Stimulated activated CD8-positive, alpha-beta memory T cell treated with anti-CD3 and anti-CD28 coated beads, Interleukin-15, amount 100 ng/mL, for 48 hours (primary cell): ENCODE measurements at regions not wholly inside any gene's neighbourhood (a gene's known extent, or its start where the extent isn't known, plus 50 kb on each side); places are given as distances from the start of the nearest gene placed in this dataset.
"Not testable (repeated sequence)": the region's sequence is repeated elsewhere in the genome, so short reads cannot be mapped to it uniquely, and the experiment has no call there.

Experiments used
- DNase-seq, 2 donors: peaks; one replicate each; pipeline ENCODE4 v3.0.0-alpha.2; 2020; ENCODE audit warnings: low read depth in 2 of 2

DNA sequence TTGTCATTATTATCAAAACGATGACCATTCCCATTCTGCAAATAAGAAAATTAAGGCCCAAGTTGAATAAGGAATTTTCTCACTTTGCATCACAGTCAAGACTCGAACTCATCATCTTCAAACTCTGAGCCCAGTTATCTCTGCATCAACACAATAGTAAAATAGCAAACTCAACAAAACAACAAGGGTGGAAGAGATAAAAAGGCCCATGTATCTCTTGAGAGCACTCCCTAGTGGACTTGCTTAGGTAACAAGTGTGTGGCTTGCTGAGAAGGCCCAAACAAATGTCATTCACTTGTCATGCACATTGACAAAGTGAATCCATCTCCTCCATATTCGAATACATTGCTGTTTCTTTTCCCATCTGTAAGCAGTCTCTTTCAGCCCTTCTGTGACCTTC is 412.0 kb upstream of the MAF start:
- no peak for DNase-seq

DNA sequence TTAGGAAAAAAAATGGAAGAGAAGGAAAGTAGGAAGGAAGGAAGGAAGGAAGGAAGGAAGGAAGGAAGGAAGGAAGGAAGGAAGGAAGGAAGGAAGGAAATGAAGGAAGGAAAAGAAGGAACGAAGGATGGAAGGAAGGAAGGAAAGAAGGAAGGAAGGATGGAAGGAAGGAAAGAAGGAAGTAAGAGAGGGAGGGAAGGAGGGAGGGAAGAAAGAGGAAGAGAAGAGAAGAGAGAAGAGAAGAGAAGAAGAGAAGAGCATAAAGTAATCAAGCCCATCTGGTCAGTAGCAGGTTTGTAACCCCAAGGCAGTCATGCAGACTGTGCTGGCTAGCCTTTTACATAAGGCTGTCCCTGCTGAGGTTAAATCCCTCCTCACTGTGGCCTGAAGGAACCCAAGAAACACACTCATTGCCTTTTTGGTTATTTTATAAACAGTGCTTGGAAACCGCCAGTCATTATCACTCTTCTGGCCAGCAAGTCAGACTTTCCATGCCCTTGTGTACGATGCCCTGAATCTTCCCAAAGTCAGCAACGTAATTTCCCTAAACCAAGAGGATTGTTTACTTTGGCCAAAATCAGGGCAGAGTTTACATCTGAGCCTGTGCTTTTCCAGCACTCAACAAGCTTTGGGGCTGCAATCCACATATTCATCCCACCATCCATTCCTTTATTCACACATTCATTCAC is 409.6 kb upstream of the MAF start:
- no peak for DNase-seq

DNA sequence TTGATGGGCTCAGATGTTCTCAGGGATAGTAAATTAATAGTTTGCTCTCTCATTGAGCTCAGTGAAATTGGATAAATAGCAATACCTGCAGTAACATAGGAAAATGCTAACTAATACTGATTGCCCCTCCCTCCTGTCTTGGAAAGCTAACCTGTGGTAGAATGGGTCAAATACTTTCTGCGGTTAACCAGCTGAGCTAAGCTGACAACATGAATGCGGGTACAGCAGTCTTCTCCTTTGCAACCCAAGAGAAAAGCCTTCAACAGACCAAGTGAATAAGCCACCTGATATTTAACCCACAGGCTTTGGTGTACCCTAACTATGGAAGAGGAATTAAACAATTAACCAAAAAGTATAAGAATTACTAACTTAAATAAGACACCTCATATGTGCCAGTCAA is 408.3 kb upstream of the MAF start:
- DNase-seq = no peak

DNA sequence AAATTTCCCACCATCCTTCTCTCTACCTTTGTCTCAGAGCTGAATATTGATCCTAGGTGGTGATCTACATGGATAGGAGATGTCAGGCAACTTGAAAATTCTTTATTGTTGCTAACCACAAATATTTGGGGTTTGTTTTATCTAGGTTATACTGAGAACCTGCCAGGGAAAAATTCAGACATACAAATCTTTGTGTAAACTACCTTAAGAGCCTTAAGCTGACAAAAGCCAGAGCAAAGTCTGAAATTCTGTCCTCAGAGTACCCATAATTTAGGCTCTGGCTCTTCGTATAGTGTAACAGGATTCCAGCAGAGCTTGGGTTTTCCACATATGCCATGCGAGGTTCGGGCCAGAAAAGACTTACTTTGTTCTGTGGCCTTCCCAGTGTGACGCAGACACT is 406.7 kb upstream of the MAF start:
- DNase-seq = no peak

DNA sequence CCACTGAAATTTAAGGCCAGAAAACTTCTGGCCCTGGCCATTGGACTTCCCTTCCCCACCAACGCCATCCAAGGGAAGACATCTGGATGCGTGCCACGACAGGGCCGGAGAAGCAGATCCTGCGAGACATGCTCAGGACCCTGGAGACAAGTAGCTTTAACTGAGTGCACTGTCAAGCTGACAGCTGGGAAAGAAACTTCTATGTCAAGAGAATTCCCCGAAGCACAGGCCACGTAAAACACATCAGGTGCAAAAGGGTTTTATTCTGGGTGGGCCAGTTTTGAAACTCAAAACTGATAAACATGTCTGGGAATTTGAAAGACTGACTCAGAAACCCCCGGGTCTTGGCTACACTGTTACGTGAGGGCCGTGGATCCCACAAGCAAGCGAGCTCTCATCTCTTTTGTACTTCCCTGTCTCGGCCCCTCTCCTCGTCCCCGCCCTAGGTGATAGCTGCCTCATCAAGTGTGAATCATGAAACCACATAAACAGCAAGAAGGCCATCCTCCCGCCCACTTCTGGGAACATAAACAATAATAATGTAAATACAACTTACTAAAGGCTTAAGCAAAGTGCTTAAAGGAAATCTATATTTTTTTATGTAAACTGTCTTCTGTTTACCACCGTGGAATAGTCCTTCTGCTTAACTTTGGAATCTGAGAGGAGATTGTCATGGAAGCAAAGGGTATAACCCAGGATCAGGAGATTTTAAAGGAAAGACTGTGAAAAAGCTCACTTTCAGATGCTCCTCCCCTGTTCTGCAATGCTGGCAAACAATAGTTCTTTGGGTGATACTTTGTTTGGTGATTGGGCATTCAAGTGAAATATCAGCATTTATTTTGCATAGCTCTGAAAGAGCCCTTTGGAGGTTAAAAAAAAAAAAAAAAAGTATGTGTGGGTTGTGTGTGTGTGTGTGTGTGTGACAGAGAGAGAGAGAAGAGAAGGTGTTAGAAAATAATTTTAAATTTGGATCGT is 406.0 kb upstream of the MAF start:
- no peak for DNase-seq

- DNase-seq = no peak
These were observed 403.6 kb upstream of the MAF start for GRCh38 chr16:80004113-80004512.

DNA sequence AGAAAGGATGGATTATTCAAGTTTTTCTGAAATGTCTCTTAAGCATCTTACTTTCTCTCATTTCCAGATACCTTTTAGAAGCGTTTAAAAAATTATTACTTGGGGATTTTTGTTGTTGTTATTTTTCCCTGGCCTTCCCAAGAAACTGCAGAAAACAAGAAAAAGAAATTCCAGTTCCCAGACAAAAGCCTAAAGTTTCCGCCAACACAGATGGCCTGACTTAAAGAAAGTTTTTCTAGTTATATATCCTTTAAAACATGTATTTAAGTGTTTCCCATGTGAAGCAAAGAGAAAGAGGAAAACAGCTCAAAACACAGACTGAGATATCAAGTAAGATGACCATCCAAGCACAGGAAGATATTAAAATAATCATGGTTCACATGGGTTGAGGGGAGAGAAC is 401.7 kb upstream of the MAF start:
- no peak for DNase-seq

- no peak for DNase-seq
These were observed 397.6 kb upstream of the MAF start for GRCh38 chr16:79998143-79998542.

GRCh38 chr16:79997257-79997656 is 396.7 kb upstream of the MAF start:
- DNase-seq = no peak

- DNase-seq = no peak
These were observed 395.8 kb upstream of the MAF start for GRCh38 chr16:79996321-79996720.

DNA sequence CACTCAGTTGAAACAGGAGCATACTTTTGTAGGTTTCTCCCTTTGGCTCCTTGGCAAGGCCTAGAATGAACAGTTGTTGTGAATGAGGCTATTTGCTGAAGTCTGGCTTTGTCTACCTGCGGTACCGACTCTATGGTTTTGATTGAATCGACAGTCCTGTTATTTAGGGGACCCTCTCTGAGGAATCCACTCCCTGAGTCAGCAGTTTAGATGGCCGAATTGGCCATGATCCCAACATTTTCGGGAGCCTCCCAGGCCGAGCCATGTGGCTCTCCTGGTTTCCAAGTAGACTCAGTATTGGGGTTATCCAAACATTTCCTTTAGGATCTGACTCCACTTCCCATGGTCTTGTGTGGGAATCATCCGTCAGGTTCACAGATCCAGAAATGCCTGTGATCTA is 394.8 kb upstream of the MAF start:
- DNase-seq = no peak

- no peak for DNase-seq
These were observed 393.9 kb upstream of the MAF start for GRCh38 chr16:79994418-79994817.

DNA sequence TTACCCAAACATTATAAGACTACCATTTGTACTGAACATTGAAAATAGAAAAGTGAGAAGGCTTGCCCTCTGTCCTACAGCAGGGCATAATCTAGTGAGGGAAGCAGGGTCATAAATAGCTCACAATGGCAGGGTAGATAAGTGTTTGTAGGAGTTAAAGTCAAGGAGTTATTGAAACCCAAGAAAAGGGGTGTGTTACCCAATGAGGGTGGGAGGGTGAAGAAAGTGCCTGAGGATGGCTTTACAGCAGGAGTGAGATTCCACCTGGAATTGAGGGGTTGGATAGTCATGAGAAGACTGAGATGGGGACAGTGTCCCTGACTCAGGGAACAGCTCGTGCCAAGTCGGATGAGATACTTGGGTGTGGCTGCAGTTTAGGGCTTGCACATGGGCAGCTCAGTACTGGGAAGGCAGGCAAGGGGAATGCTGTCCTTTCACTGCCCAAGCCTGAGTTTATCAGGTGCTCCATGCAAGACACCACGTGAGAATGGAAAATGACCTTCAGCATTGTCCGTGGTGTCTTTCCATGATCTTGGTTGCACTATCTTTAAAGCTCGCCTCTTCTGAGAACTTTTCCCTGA is 393.2 kb upstream of the MAF start:
- DNase-seq = no peak

DNA sequence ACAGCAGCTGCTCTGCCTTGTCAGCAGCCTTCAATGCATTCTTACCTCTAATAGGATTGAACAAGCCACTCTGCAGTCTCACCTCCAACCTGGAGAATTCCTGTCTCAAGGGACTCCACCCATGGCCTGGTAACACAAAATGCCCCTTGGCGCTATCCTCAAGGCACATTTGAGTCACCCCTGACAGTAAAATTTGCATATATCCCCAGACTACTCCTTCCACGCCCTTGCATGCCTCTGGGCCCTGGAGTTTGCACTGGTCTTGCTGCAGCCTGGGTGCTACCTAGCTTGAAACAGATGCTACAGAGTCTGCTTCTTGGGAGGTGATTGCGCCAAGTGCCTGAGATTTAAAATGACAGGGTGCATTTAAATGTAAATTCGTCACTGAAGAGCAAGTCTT is 391.4 kb upstream of the MAF start:
- DNase-seq = no peak

DNA sequence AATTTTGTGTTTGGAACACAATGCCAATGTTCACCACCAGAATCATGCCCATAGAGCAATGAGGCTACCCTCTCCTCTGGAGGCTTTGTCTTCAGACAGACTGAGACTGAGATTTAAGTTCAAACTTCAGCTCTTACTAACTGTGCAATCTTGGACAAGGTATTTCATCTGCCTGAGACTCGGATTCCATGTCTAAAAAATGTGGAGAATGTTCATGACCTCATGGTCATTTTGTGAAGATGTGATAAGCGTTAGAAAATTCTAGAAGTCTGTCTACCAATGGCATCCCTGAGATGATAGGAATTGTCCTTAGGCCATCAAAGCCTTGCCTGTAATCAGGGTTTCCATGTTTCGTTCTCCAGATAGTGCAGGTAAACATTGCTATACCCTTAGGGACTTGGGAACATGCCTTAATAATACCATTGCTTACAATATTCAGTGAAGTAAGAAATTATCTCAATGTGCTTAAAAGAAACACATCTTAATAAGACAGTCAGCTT is 388.2 kb upstream of the MAF start:
- DNase-seq = no peak

- DNase-seq = no peak
These were observed 387.6 kb upstream of the MAF start for GRCh38 chr16:79988089-79988488.

DNA sequence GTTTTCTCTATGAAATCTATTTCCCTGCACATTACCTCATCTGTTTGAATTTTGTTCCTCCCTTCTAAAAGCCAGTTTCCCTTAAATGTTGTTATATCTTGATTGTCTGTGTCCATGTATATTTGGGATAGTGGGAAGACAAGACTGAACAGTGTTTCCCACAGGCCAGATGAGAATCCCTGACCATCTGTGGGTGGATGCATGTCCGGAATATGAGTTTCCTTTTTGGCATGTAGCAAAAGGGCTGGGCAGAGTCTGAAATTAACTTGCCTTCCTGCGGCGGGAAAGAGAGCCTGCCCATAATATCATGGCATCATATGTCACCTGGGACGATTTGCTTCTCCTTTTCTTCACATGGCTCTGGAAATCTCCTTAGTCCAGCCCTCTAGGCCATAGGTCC is 385.8 kb upstream of the MAF start:
- DNase-seq = no peak

GRCh38 chr16:79985606-79986005 is 385.1 kb upstream of the MAF start:
- DNase-seq = no peak

DNA sequence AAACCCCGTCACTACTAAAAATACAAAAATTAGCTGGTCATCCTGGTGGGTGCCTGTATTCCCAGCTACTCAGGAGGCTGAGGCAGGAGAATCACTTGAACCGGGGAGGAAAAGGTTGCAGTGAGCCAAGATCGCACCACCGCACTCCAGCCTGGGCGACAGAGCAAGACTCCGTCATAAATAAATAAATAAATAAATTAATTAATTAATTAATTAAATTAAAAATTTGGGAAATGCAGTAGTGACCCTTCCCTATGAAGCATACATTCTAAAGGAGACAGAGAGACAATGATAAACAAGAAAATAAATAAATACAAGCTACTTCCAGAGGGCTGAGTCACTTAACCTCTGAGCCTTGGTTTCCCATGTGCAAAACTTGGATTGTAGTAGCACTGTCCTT is 383.6 kb upstream of the MAF start:
- DNase-seq = not testable (repeated sequence)

GRCh38 chr16:79982862-79983261 is 382.3 kb upstream of the MAF start:
- no peak for DNase-seq

GRCh38 chr16:79982361-79982760 is 381.8 kb upstream of the MAF start:
- DNase-seq = no peak

GRCh38 chr16:79981814-79982213 is 381.3 kb upstream of the MAF start:
- DNase-seq = no peak
